ENCODE measurements at regions not wholly inside any gene's neighbourhood (a gene's known extent, or its start where the extent isn't known, plus 50 kb on each side); places are given as distances from the start of the nearest gene placed in this dataset.

DNA sequence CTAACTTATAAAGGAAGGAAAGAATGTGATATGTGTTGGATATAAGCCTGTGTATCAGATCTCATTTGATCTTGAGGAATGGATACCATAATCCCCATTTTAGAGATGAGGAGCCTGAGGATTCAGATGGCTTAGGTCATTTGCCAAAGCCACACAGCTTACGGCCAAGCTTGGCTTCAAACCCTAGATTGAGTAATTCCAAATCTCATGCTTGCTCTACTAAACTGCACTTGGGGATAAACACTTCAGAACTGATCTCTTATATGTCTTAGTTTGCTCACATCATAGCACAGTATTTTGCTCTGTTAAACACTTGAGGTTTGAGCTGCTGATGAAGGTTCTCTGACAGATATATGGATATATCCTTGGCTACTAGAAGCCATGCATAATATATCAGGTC lies 504.4 kb downstream of the NTRK2 start:
- DNase-seq (ENCODE audit: low spot score, unreplicated experiment), result no peak
- Mint-ChIP-seq H3K27me3 (no peaks in the 10 kb centered on the region), H3K4me3 (ENCODE audit: low read depth) (no peak overlapping the region), H3K27ac (no peak overlapping the region), H3K4me1 (ENCODE audit: low read depth) (peaks cover 7% of the 10 kb centered on the region), H3K36me3 (ENCODE audit: insufficient read depth) (peaks cover 3% of the 10 kb centered on the region), H3K9me3 (ENCODE audit: low read depth) (peaks cover 4% of the 10 kb centered on the region)
- TF ChIP-seq, protein P1, sequence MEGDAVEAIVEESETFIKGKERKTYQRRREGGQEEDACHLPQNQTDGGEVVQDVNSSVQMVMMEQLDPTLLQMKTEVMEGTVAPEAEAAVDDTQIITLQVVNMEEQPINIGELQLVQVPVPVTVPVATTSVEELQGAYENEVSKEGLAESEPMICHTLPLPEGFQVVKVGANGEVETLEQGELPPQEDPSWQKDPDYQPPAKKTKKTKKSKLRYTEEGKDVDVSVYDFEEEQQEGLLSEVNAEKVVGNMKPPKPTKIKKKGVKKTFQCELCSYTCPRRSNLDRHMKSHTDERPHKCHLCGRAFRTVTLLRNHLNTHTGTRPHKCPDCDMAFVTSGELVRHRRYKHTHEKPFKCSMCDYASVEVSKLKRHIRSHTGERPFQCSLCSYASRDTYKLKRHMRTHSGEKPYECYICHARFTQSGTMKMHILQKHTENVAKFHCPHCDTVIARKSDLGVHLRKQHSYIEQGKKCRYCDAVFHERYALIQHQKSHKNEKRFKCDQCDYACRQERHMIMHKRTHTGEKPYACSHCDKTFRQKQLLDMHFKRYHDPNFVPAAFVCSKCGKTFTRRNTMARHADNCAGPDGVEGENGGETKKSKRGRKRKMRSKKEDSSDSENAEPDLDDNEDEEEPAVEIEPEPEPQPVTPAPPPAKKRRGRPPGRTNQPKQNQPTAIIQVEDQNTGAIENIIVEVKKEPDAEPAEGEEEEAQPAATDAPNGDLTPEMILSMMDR (IDR thresholded peaks at IDR 0.05; ENCODE audit: unreplicated experiment), result no peak

DNA sequence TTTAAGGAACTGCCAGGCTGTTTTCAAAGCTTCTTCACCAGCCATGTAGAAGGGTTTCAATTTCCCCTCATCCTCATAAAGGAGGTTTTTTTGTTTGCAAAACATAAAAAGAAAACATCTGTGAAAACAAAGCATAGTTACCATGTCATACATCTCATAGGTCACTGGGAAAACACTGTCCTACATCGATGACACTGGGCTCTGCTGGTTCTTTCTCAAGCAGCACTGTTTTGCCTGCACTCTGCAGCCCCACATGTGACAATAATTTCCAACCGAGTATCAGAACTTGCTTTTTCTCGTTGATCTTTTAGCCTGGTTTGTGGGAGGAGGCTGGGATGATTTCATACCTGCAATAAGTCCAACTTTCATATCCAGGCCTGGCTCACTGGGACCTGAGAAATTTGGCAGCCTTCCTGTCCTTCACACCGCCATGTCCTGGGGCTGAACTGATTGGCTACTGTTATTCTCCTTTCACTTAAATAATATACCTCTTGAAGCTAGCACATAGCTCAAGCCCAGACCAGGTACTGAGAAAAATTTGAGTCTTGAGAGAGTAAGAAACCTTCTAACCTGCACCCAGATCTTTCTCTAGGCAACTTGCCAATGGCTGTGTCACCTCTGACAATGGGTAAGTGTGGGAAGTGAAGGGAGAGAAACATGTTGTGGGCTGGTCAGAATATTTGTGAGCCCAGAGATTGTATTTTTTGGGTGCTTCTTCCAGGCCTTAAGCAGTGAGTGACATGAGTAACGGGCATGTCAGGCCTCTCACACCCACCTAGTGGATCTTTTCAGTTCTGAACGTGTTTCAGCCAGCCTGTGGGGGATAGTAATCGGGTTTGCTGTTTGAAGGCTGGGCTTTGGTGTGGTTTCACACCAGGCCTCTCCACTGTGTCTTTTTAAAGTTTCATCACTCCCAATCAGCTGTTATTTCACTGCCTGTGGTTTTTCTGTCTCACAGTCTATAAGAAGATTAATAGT lies 502.8 kb downstream of the NTRK2 start:
- Mint-ChIP-seq H3K27ac (no peak overlapping the region), H3K4me3 (ENCODE audit: low read depth) (no peak overlapping the region), H3K27me3 (no peaks in the 10 kb centered on the region), H3K4me1 (ENCODE audit: low read depth) (peaks cover 4% of the 10 kb centered on the region), H3K9me3 (ENCODE audit: low read depth) (peaks cover 8% of the 10 kb centered on the region), H3K36me3 (ENCODE audit: insufficient read depth) (peaks cover 3% of the 10 kb centered on the region)
- TF ChIP-seq, protein P1 (IDR thresholded peaks at IDR 0.05; ENCODE audit: unreplicated experiment), result no peak
- no peak for DNase-seq (ENCODE audit: low spot score, unreplicated experiment)

DNA sequence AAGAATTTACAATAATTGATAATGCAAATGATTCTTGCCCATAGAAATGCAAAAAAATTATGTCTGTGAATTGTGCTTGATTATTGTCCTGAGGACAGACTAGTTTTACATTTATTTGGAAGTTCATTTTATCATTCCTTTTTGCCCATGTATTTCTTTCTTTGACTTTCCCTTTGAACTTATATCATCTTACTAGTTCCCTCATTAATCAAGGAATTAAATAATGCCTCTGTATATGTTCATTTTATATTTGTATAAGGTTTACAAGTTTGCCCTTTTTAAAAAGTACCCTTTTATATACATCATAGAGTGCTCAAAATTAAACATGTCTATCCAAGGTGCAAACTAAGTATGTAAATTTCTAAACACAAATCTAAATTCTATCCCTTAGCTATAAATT lies 501.6 kb downstream of the NTRK2 start:
- Mint-ChIP-seq H3K36me3 (ENCODE audit: insufficient read depth) (peaks cover 3% of the 10 kb centered on the region), H3K9me3 (ENCODE audit: low read depth) (peaks cover 8% of the 10 kb centered on the region), H3K4me1 (ENCODE audit: low read depth) (peaks cover 6% of the 10 kb centered on the region), H3K27me3 (no peaks in the 10 kb centered on the region), H3K4me3 (ENCODE audit: low read depth) (no peak overlapping the region), H3K27ac (no peak overlapping the region)
- TF ChIP-seq, protein P1 (IDR thresholded peaks at IDR 0.05; ENCODE audit: unreplicated experiment), result no peak
- no peak for DNase-seq (ENCODE audit: low spot score, unreplicated experiment)

DNA sequence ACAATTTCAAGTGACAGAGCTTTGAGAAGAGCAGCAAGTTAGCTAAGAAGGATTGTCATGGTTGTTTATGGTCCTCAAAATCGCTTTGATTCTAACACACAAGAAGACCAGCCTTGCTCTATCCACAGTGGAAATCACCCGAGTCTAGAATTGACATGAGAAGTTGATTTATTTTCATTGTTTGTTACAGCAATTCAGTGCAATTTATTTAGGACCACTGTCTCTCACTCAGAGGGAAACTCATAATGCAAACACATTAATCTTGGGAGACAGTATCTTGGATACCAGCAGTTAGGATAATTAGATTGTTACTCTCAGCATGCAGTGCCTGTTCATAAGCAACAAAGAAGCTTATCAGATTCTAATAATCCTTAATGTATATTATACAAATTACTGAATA lies 498.9 kb downstream of the NTRK2 start:
- H3K4me1 Mint-ChIP-seq (ENCODE audit: low read depth), result peaks cover 8% of the 10 kb centered on the region
- no peak for DNase-seq (ENCODE audit: low spot score, unreplicated experiment)
- H3K36me3 Mint-ChIP-seq (ENCODE audit: insufficient read depth), result peaks cover 3% of the 10 kb centered on the region
- H3K27me3 Mint-ChIP-seq, result no peaks in the 10 kb centered on the region
- TF ChIP-seq, protein P1 (IDR thresholded peaks at IDR 0.05; ENCODE audit: unreplicated experiment), result no peak
- peaks cover 14% of the 10 kb centered on the region for H3K9me3 Mint-ChIP-seq (ENCODE audit: low read depth)
- no peak overlapping the region for H3K4me3 Mint-ChIP-seq (ENCODE audit: low read depth)
- H3K27ac Mint-ChIP-seq, result no peak overlapping the region

DNA sequence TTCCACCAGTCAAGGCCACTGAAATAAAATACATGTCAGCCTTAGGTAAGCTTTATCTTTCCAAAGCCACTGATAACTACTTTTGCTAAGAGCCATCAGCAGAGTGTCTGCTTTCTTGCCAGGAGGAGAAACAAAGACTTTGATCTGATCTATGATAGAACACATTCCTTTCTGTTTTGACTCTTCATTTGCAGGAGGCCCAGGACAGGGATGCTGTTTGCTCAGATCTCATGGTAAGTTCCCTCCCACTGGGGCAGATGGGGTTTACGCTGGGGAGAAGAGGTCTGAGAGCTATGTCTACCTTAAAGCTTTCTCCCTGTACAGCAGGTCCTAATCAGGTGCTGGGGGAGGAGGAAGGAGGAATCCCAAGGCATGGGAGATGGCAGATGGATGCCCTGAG lies 497.6 kb downstream of the NTRK2 start:
- Mint-ChIP-seq H3K36me3 (ENCODE audit: insufficient read depth) (peaks cover 3% of the 10 kb centered on the region), H3K4me1 (ENCODE audit: low read depth) (peaks cover 8% of the 10 kb centered on the region), H3K4me3 (ENCODE audit: low read depth) (no peak overlapping the region), H3K9me3 (ENCODE audit: low read depth) (peaks cover 14% of the 10 kb centered on the region), H3K27ac (no peak overlapping the region), H3K27me3 (no peaks in the 10 kb centered on the region)
- no peak for DNase-seq (ENCODE audit: low spot score, unreplicated experiment)
- TF ChIP-seq, protein P1 (IDR thresholded peaks at IDR 0.05; ENCODE audit: unreplicated experiment), result no peak
